ENCODE measurements at regions not wholly inside any gene's neighbourhood (a gene's known extent, or its start where the extent isn't known, plus 50 kb on each side); places are given as distances from the start of the nearest gene placed in this dataset.

GRCh38 chr5:119743927-119744326, 114.6 kb downstream of the FAM170A start:
- CTCF ChIA-PET (ENCODE audit: unreplicated experiment), result no interaction called here
- no peaks in the 10 kb centered on the region for H4K20me1 ChIP-seq (ENCODE audit: insufficient read depth, low read length)
- no TSS peak for BruUV-seq (replicated peaks)
- H3K4me2 ChIP-seq (ENCODE audit: low read length), result no peak overlapping the region
- POLR2A ChIA-PET, result no interaction called here
- no peaks in the 10 kb centered on the region for H3K9me2 ChIP-seq (ENCODE audit: insufficient read depth, low read length)
- H3K4me1 ChIP-seq (ENCODE audit: insufficient read depth, low read length, poor library complexity, severe bottlenecking), result no peaks in the 10 kb centered on the region
- no peak overlapping the region for H3K4me3 ChIP-seq (ENCODE audit: low read depth, low read length, poor library complexity, severe bottlenecking)
- no peaks in the 10 kb centered on the region for H3K79me2 ChIP-seq (ENCODE audit: insufficient read depth, low read depth, low read length)
- intact Hi-C loops (cut with micrococcal nuclease; ENCODE audit: unreplicated experiment), result loop anchor here (5.0 to 10.0 kb wide), 3 partner anchors 169 to 489 kb away; no protein-coding TSS in a partner anchor
- no peaks in the 10 kb centered on the region for H3K36me3 ChIP-seq (ENCODE audit: insufficient read depth, low read length)
- H3K27ac ChIP-seq (ENCODE audit: low read depth, low read length, poor library complexity, severe bottlenecking), result no peak overlapping the region
- TF ChIP-seq EZH2phosphoT487 (IDR thresholded peaks at IDR 0.05; ENCODE audit: borderline replicate concordance, low read depth, low read length) (no peak), CTCF (conservative IDR thresholded peaks at IDR 0.05; ENCODE audit: low read length) (peak; percentile 82)
- no peak overlapping the region for H2AFZ ChIP-seq (ENCODE audit: low read length)
- no peaks in the 10 kb centered on the region for H3K9me3 ChIP-seq (ENCODE audit: low read length)
- peak; percentile 50 for DNase-seq (ENCODE audit: low spot score)

- CTCF ChIA-PET (ENCODE audit: unreplicated experiment), result no interaction called here
- Histone ChIP-seq H3K4me1 (ENCODE audit: insufficient read depth, low read length, poor library complexity, severe bottlenecking) (no peaks in the 10 kb centered on the region), H3K9me3 (ENCODE audit: low read length) (no peaks in the 10 kb centered on the region), H3K36me3 (ENCODE audit: insufficient read depth, low read length) (no peaks in the 10 kb centered on the region), H3K9me2 (ENCODE audit: insufficient read depth, low read length) (no peaks in the 10 kb centered on the region), H3K4me3 (ENCODE audit: low read depth, low read length, poor library complexity, severe bottlenecking) (no peak overlapping the region), H4K20me1 (ENCODE audit: insufficient read depth, low read length) (no peaks in the 10 kb centered on the region), H3K4me2 (ENCODE audit: low read length) (no peak overlapping the region), H2AFZ (ENCODE audit: low read length) (no peak overlapping the region), H3K27ac (ENCODE audit: low read depth, low read length, poor library complexity, severe bottlenecking) (no peak overlapping the region), H3K79me2 (ENCODE audit: insufficient read depth, low read depth, low read length) (no peaks in the 10 kb centered on the region)
- no peak for DNase-seq (ENCODE audit: low spot score)
- intact Hi-C loops (cut with micrococcal nuclease; ENCODE audit: unreplicated experiment), result loop anchor here (10.0 kb wide), 2 partner anchors 171 to 491 kb away; no protein-coding TSS in a partner anchor
- BruUV-seq (replicated peaks), result no TSS peak
- POLR2A ChIA-PET, result interaction anchor here (0.6 kb wide), 1 partner anchor 908 kb away, joined by 3 read pairs; no protein-coding TSS in a partner anchor
- TF ChIP-seq CTCF (conservative IDR thresholded peaks at IDR 0.05; ENCODE audit: low read length) (no peak), EZH2phosphoT487 (IDR thresholded peaks at IDR 0.05; ENCODE audit: borderline replicate concordance, low read depth, low read length) (no peak)
Observed at GRCh38 chr5:119745976-119746375, 116.6 kb downstream of the FAM170A start.

GRCh38 chr5:119746984-119747383, 117.6 kb downstream of the FAM170A start:
- POLR2A ChIA-PET, result interaction anchor here (0.7 kb wide), 1 partner anchor 14 kb away, joined by 3 read pairs; no protein-coding TSS in a partner anchor

More at GRCh38 chr5:119746984-119747383, 117.6 kb downstream of the FAM170A start:
- H3K27ac ChIP-seq (ENCODE audit: low read depth, low read length, poor library complexity, severe bottlenecking), result no peak overlapping the region
- H4K20me1 ChIP-seq (ENCODE audit: insufficient read depth, low read length), result no peaks in the 10 kb centered on the region
- H3K9me2 ChIP-seq (ENCODE audit: insufficient read depth, low read length), result no peaks in the 10 kb centered on the region
- H3K4me2 ChIP-seq (ENCODE audit: low read length), result no peak overlapping the region
- H2AFZ ChIP-seq (ENCODE audit: low read length), result no peak overlapping the region
- no peak for DNase-seq (ENCODE audit: low spot score)
- H3K4me3 ChIP-seq (ENCODE audit: low read depth, low read length, poor library complexity, severe bottlenecking), result no peak overlapping the region
- BruUV-seq (replicated peaks), result no TSS peak
- H3K9me3 ChIP-seq (ENCODE audit: low read length), result no peaks in the 10 kb centered on the region
- intact Hi-C loops (cut with micrococcal nuclease; ENCODE audit: unreplicated experiment), result loop anchor here (10.0 kb wide), 2 partner anchors 172 to 492 kb away; no protein-coding TSS in a partner anchor
- H3K79me2 ChIP-seq (ENCODE audit: insufficient read depth, low read depth, low read length), result no peaks in the 10 kb centered on the region
- CTCF ChIA-PET (ENCODE audit: unreplicated experiment), result no interaction called here
- H3K4me1 ChIP-seq (ENCODE audit: insufficient read depth, low read length, poor library complexity, severe bottlenecking), result no peaks in the 10 kb centered on the region
- no peak for TF ChIP-seq EZH2phosphoT487 (IDR thresholded peaks at IDR 0.05; ENCODE audit: borderline replicate concordance, low read depth, low read length)
- TF ChIP-seq CTCF (conservative IDR thresholded peaks at IDR 0.05; ENCODE audit: low read length), result no peak
- H3K36me3 ChIP-seq (ENCODE audit: insufficient read depth, low read length), result no peaks in the 10 kb centered on the region

Data from OCI-LY7 (cell line).